Nephron progenitor cell (in vitro differentiated cells): ENCODE measurements at regions not wholly inside any gene's neighbourhood (a gene's known extent, or its start where the extent isn't known, plus 50 kb on each side); places are given as distances from the start of the nearest gene placed in this dataset.

Experiments used
- DNase-seq: peaks from one replicate; pipeline ENCODE4 v3.0.0; 2021
- H3K27ac Mint-ChIP-seq: 2 replicates; pipeline ENCODE4 v1.8.0; 2021; ENCODE audit warnings: mild to moderate bottlenecking, moderate library complexity, mixed read lengths
- H3K27me3 Mint-ChIP-seq: 2 replicates; pipeline ENCODE4 v1.8.0; 2021; ENCODE audit warnings: mild to moderate bottlenecking, low read depth, mixed read lengths; ENCODE audit not compliant: poor library complexity
- H3K36me3 Mint-ChIP-seq: 2 replicates; pipeline ENCODE4 v1.8.0; 2021; ENCODE audit warnings: low read depth, mixed read lengths
- H3K4me1 Mint-ChIP-seq: 2 replicates; pipeline ENCODE4 v1.8.0; 2021; ENCODE audit warnings: mixed read lengths
- H3K4me3 Mint-ChIP-seq: 2 replicates; pipeline ENCODE4 v1.8.0; 2021; ENCODE audit warnings: mild to moderate bottlenecking, moderate library complexity, mixed read lengths
- H3K9me3 Mint-ChIP-seq: 2 replicates; pipeline ENCODE4 v1.8.0; 2021; ENCODE audit warnings: mild to moderate bottlenecking, moderate library complexity, mixed read lengths
- TF ChIP-seq, protein P1 (sequence below): fragments of 200-600 bp; sonication (generic); IDR thresholded peaks from 2 replicates; pipeline ENCODE4 v1.5.0; 2021; ENCODE audit warnings: antibody characterized with exemption

DNA sequence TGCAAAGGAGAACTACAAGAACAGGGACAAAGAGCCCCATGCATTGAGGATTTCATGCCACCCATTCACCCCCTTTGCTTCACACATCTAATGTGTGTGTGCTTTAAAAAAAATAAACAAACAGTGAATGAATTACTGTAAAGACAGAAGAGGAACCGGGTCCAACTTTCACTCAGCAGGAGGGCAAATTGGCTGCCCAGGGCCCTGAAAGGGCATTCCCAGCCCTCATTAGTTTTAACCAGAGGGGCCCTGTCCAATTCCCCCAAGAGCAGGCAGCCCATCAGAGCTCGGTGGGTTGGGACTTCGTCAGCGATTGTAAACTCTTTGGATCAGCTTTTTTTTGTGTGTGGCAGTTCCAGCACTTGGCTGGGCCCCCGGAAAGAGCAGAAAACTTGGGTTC lies 73.6 kb upstream of the PDZD8 start:
- no peak for DNase-seq
- Mint-ChIP-seq H3K4me3 (no peak overlapping the region), H3K36me3 (peaks cover 7% of the 10 kb centered on the region), H3K4me1 (peaks cover 14% of the 10 kb centered on the region), H3K9me3 (peaks cover 40% of the 10 kb centered on the region), H3K27ac (no peak overlapping the region), H3K27me3 (peaks cover 8% of the 10 kb centered on the region)
- TF ChIP-seq, protein P1, sequence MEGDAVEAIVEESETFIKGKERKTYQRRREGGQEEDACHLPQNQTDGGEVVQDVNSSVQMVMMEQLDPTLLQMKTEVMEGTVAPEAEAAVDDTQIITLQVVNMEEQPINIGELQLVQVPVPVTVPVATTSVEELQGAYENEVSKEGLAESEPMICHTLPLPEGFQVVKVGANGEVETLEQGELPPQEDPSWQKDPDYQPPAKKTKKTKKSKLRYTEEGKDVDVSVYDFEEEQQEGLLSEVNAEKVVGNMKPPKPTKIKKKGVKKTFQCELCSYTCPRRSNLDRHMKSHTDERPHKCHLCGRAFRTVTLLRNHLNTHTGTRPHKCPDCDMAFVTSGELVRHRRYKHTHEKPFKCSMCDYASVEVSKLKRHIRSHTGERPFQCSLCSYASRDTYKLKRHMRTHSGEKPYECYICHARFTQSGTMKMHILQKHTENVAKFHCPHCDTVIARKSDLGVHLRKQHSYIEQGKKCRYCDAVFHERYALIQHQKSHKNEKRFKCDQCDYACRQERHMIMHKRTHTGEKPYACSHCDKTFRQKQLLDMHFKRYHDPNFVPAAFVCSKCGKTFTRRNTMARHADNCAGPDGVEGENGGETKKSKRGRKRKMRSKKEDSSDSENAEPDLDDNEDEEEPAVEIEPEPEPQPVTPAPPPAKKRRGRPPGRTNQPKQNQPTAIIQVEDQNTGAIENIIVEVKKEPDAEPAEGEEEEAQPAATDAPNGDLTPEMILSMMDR, result no peak

- peaks cover 22% of the 10 kb centered on the region for H3K4me1 Mint-ChIP-seq
- peaks cover 12% of the 10 kb centered on the region for H3K27me3 Mint-ChIP-seq
- no peak for DNase-seq
- H3K9me3 Mint-ChIP-seq, result peaks cover 33% of the 10 kb centered on the region
- no peak overlapping the region for H3K4me3 Mint-ChIP-seq
- H3K27ac Mint-ChIP-seq, result no peak overlapping the region
- no peaks in the 10 kb centered on the region for H3K36me3 Mint-ChIP-seq
- TF ChIP-seq, protein P1, result no peak
Measured at GRCh38 chr10:117445992-117446391, 70.8 kb upstream of the PDZD8 start.

GRCh38 chr10:117444497-117445040 lies 69.3 kb upstream of the PDZD8 start:
- no peak overlapping the region for H3K4me3 Mint-ChIP-seq
- TF ChIP-seq, protein P1, result no peak
- no peak for DNase-seq
- peaks cover 22% of the 10 kb centered on the region for H3K4me1 Mint-ChIP-seq
- no peaks in the 10 kb centered on the region for H3K36me3 Mint-ChIP-seq
- H3K9me3 Mint-ChIP-seq, result peaks cover 33% of the 10 kb centered on the region
- H3K27me3 Mint-ChIP-seq, result peaks cover 18% of the 10 kb centered on the region
- no peak overlapping the region for H3K27ac Mint-ChIP-seq

DNA sequence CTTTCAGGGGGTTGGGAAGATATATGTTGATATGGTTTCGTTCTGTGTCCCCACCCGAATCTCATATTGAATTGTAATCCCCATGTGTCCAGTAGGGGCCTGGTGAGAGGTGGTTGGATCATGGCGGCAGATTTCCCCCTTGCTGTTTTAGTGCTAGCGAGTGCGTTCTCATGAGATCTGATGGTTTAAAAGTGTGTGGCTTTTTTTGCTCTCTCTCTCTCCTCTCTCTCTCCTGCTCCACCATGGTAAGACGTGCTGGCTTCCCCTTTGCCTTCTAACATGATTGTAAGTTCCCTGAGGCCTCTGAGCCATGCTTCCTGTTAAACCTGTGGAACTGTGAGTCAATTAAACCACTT lies 68.4 kb upstream of the PDZD8 start:
- no peaks in the 10 kb centered on the region for H3K36me3 Mint-ChIP-seq
- H3K27ac Mint-ChIP-seq, result no peak overlapping the region
- H3K27me3 Mint-ChIP-seq, result peaks cover 23% of the 10 kb centered on the region

DNA sequence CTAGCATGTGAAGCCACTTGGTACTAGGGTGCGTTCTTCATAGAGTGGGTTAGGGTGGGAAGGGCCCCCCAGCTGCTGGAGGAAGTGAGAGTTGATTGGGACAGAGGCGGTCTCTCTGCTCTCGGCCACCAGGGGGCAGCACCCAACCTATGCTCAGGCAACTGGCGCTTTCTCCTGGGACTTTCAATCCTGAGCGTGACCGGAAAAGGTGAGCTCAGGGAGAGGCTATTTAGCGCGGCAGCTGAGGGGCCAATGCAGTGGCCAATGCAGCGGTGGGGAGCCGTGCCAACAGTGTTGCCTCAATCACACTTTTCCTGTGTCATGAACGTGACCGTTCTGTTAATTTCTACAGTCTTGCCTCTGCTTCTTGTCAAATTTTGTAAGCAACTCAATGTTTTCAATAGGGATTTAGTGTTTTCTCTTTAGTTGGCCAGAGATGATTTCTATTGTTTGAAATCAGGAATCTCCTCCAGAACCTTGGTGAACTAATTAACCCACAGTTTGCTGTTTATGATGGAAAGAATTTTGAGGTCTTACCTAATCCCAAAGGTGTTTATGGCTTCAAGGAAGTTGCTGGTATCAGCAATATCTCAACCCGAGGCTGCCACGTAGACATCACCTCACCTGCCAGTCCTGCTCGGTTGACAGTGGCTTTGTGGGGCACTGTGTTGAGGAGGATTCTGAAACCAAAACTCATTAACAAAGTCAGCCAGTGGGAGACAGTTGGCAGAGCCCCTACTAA lies 67.9 kb upstream of the PDZD8 start:
- DNase-seq, result peak; percentile 89
- Mint-ChIP-seq H3K4me1 (peaks cover 9% of the 10 kb centered on the region), H3K9me3 (peaks cover 33% of the 10 kb centered on the region), H3K27me3 (peaks cover 23% of the 10 kb centered on the region), H3K36me3 (no peaks in the 10 kb centered on the region), H3K27ac (no peak overlapping the region), H3K4me3 (no peak overlapping the region)
- TF ChIP-seq, protein P1, result peak; percentile 89

More for the DNA sequence above, 68.4 kb upstream of the PDZD8 start:
- peaks cover 14% of the 10 kb centered on the region for H3K4me1 Mint-ChIP-seq
- TF ChIP-seq, protein P1, result no peak
- H3K4me3 Mint-ChIP-seq, result no peak overlapping the region
- peaks cover 33% of the 10 kb centered on the region for H3K9me3 Mint-ChIP-seq
- no peak for DNase-seq

DNA sequence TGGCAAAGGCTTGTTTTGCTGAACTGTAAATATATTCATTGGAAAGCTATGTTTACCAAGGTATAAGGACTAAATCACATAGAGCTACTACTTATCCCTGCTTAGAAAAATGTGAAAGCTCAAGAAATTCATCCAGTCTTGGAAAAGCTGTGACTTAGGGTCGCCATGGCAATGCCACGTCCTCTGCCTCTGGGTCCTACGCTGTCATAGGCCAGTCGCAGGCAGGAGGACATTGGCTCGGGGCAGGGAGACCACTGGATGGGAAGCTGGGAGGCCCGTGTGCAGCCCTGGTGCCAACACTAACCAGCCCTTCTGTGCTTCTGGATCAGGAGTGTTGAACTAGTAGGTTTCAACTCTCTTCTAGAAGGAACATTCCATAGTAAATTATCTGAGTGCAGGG lies 67.3 kb upstream of the PDZD8 start:
- peaks cover 23% of the 10 kb centered on the region for H3K27me3 Mint-ChIP-seq
- no peak overlapping the region for H3K4me3 Mint-ChIP-seq
- H3K27ac Mint-ChIP-seq, result no peak overlapping the region
- H3K36me3 Mint-ChIP-seq, result no peaks in the 10 kb centered on the region
- no peak for DNase-seq
- peaks cover 7% of the 10 kb centered on the region for H3K4me1 Mint-ChIP-seq
- H3K9me3 Mint-ChIP-seq, result peaks cover 33% of the 10 kb centered on the region
- TF ChIP-seq, protein P1, result no peak
